GM19372 (cell line): ENCODE measurements at regions not wholly inside any gene's neighbourhood (a gene's known extent, or its start where the extent isn't known, plus 50 kb on each side); places are given as distances from the start of the nearest gene placed in this dataset.
"Not testable (repeated sequence)": the region's sequence is repeated elsewhere in the genome, so short reads cannot be mapped to it uniquely, and the experiment has no call there.

Source experiments
- ATAC-seq: cut with Tn5 transposase; IDR thresholded peaks from one replicate; pipeline ENCODE4 v1.9.1; 2021; ENCODE audit warnings: mild to moderate bottlenecking, low read depth, moderate library complexity; ENCODE audit not compliant: unreplicated experiment

DNA sequence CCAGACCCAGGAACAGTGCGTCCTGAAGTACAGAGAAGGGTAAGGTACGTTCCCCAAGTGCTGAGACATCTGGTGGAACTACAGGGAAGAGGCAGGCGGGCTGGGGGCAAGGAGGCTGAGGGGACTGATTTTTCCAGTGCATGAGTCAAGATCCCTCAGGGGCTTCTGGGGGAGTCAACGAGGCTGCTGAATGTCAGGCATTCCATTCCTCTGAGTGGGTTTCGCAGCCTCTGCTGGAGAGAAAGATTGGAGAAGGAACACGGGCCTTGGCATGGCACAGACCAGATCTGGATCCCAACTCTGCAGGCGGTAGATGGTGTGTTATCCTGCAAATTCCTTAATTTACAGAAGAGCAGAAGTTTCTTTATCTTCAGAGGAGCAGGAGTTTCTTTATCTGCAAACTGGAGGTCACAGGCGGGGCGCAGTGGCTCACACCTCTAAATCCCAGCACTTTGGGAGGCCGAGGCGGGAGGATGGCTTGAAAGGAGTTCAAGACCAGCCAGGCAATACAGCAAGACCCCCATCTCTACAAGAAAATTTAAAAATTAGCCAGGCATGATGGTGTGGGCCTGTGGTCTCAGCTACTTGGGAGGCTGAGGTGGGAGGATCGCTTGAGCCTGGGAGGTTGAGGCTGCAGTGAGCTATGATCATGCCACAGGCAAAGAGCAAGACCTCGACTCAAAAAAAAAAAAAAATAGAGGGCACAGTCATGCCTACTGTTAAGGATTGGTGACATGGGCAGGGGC lies 132.6 kb upstream of the MAP1LC3B2 start:
- no peak for ATAC-seq

DNA sequence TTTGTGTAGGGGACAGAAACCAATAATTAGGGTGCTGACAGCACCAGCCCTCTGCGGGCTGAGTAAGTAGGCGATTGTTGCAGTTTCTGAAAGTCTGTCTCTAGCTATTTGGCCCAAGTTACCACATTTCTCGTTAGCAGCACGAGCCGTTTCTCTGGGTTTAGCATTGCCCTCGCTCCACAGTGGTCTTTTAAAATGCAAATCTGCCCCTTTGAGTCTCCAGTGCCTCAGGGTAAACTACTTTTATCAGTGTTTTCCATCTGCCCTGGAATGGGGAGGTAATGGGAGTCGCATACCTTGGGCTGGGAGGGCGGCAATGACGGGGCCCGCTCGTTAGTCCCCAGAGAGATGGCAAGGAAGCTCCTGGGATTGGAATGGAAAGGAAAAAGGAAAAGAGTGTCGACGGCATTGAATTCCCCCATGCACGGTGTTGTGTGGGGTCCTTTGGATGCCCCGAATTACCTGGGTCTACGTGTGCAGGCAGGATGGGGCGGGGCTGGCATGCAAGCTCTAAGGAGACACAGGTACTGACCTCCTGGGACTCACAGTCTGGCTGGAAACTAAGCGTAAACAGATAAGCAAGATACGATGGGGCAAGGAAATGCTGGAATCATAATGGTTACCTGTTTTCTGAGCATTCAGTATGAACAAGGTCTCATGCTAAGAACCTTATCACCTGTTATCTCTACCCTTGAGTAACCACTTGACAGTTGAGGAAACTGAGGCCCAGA lies 131.8 kb upstream of the MAP1LC3B2 start:
- no peak for ATAC-seq

DNA sequence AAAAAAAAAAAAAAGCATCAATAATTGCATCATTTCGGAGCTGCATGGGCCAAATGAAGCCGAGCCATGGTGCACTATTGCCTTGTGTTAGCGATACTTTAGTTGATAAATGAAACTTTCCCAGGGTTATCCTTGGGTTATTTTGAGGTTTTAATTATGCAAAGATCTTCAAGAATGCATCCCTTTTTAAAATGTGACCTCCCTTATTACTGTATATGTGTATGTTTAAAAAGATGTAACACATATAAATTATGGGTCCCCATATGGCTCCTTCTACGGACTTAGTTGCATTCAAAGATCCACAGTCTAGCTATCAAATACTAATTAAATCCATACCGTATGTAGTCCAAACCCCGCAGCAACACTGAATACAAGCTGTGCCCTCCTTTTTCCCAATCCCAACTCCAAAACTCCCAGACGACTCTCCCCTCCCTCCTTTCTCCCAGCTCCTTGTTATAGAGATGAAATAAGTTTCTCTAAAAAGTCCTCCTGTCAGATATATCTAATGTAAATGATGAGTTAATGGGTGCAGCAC lies 129.3 kb upstream of the MAP1LC3B2 start:
- no peak for ATAC-seq

DNA sequence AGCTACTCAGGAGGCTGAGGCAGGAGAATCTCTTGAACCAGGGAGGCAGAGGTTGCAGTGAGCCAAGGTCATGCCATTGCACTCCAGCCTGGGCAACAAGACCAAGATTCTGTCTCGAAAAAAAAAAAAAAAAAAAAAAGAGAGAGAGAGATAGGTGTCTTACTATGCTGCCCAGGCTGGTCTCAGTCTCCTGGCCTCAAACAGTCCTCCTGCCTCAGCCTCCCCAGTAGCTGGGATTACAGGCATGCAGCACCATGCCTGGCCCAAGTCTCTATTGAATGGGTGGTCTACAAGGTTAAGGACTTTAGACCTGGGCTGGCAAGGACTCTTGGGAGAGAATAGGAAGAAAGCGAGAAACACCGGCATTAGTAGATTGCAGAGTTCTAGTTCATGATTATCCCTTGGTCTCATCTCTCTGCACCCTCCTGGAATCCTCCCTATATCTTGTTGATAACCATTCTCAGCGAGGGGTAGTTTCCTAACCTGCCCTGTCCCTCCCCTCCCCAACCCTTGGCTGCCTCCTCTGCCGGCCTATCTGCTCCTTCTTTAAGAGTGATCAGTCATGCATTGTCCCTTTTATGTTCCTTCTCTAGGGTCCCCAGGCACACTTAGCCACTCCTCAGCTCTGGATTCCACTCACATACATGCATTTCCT lies 128.1 kb upstream of the MAP1LC3B2 start:
- no peak for ATAC-seq

DNA sequence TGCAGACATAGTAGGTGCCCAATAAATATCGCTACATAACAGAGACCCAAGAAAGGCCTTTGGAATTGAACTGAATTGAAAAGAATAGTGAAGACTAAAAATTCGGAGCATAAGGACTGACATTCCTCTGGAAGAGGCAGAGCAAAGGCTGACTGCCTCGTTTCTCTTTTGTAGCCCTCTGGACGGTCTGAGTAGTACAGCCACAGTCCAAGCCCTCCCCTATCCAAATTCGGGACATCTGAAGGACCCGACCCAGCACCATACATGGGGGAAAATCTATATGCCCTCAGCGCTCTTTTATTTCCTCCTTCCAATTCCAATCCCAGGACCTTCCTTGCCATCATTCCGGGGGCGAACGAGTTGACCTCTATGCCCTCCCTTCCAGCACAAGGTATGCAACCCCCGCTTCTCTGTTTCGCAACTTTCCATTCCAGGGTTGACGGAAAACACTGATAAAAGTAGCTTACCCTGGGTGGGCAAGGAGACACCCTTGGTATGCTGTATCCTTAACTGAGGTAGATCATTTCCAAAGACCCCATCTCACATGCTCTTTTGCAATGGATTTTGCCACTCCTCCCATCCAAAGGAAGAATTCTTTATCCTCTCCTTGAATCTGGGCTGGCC lies 127.4 kb upstream of the MAP1LC3B2 start:
- no peak for ATAC-seq

DNA sequence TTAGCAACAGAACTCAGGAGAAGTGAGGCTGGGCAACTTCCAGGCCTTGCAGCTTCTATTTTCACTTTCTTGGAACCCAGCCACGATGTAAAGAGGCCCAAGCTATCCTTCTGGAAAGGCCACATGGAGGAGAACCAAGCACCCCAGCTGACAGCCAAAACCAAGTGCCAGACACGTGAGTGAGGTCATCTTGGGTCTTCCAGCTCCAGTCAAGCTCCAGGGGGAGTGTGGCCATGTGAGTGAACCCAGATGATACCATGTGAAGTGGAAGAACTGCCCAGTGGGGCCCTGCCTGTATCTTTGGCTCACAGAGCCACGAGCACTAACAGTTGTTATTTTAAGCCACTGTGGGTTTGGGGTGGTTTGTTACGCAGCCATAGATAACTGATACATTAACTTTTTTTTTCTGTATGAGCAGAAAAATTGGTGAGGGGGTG lies 126.8 kb upstream of the MAP1LC3B2 start:
- no peak for ATAC-seq

DNA sequence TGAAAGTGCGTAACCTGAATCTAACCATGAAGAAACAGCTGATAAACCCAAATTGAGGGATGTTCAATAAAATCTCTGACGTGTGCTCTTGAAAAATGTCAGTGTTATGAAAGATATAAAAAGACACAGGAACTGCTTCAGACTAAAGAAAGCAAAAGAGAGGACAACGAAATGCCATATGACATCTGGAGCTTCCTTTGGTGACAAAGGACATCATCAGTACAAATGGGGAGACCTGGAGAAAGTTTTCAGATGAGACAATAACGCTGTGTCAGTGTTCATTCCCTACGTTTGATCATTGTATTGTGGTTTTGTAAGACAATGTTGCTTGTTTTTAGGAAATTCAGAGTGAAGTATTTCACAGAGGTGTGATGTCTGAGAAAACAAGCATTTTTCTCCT lies 125.9 kb upstream of the MAP1LC3B2 start:
- no peak for ATAC-seq

DNA sequence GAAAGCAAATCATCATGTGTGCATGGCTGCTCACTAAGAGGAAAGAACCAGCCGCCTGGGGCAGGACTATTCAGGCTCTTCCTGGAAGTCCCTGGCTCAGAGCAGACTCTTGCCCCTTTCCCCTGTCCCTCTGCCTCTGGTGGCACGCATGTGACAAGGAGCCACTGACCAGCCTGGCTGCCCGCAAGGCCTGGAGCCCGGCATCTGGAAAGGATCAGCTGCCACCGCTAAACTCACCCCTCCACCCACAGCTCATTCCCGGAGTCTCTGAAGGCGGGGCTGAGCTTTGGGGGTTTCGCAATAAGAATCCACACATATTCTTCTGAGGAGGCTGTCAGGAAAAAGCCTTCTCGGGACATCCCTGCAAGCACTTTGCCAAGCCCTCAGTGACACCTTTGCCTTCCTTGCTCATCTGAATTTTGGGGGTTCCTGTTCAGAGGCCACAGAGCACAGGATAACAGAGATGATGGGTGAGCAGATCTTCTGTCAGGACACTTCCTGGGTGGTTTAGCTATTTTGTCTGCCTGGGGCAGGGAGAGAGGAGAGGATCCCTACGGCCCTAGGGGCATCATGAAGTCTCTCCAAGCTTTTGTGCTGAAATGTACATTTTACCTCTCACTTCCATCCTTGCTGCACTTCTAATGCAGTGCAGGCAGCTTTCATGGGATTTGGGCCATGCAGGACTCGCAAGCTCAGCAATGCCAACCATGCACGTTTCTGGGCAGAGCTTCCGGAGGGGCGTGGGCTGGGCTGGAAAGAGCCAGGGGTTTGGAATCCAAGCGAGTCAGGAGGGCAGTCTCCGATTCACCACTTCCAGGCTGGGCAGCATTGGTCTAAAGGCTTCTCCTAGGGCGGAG lies 124.8 kb upstream of the MAP1LC3B2 start:
- no peak for ATAC-seq

DNA sequence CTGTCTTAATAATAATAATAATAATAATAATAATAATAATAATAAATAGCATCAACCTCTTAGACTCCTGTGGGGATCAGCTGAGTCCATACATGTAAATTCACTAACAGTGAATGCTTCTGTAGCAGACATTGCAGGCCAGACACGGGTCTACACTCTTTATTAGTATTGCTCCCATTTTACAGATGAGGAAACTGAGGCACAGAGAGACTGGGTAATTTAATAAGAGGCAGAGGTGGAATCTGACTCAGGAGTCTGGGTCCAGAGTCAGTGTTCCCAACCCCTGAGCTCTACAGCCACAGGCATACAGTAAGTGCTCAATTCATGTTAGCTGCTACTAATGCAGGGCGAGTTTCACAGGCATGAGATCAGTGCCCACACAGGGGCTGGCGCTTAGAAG lies 123.2 kb upstream of the MAP1LC3B2 start:
- ATAC-seq: no peak

DNA sequence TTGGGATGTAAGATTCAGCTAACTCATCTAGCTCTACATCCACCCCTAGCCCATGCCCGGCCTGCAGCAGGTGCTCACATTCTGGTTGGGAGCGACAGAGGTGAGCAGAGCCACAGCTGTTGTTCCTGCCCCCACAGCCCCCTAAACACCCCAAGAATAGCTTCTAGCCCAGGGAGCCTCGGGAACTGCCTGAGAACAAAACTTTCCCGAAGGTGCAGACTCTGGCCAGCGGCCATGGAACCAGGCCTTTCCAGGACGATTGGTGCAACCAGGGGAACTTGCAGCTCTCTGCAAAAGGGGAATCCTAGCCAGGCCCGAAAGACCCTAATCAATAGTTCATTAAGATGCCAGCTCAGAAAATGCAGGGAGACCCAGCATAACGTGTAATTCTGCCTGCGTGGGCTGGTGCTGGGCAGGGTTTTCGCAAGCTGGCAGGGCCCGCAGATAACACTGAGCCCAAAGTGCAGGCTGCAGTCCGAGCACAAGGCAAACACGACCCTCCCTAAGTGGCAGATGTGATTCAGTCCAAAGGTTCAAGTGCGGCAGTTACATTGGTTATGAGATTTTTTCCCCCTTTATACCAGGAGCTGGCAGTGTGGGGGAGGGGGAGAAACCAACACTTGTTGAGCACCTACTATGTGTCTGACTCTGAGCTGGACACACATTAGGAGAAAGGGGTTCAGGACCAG lies 122.5 kb upstream of the MAP1LC3B2 start:
- ATAC-seq: no peak

DNA sequence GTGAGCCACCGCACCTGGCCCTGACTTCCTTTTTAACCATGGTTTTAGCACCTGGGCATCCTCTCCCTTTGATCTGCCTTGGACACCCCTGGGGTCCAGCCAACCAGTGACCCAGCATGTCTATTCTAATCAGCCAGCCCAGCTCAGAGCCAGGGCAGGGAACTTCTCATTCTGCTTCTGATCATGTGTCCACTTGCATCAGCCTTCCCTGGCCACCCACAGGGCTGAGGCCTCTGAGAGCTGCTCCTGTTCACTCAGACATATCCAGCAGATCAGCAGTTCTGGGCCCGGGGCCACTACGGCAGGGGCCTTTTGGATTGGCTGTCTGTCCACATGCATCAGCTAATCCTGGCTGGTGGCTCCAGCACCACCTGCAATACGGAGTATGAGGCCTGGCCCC lies 117.9 kb upstream of the MAP1LC3B2 start:
- ATAC-seq: no peak

DNA sequence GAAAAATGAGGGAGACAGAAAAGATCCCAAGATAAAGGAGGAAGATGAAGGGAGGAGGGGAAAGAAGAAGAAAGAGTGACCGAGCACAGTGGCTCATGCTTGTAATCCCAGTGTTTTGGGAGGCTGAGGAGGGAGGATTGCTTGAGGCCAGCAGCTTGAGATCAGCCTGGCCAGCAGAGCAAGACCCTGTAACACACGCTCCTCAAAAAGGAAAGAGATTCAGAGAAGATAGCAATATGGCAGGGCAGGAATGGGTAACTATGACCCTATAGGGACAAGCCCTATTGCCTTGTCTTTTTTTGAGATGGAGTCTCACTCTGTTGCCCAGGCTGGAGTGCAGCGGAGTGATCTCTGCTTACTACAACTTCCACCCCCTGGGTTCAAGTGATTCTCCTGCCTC lies 116.9 kb upstream of the MAP1LC3B2 start:
- ATAC-seq: no peak

DNA sequence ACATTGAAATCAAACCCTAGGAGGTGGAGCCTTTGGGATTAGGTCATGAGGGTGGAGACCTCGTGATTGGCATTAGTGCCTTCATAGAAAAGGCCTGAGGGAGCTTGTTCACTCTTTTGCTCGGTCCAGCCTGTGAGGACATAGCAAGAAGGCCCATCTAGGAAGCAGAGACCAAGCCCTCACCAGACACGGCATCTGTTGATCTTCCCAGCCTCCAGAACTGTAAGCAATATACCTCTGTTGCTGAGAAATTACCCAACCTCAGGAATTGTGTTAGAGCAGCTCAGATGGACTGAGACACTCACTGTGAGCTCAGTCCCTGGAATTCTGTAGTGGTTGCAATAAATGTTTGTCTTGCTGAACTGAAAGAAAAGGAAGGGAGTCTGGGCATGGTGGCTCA lies 116.2 kb upstream of the MAP1LC3B2 start:
- ATAC-seq: no peak

DNA sequence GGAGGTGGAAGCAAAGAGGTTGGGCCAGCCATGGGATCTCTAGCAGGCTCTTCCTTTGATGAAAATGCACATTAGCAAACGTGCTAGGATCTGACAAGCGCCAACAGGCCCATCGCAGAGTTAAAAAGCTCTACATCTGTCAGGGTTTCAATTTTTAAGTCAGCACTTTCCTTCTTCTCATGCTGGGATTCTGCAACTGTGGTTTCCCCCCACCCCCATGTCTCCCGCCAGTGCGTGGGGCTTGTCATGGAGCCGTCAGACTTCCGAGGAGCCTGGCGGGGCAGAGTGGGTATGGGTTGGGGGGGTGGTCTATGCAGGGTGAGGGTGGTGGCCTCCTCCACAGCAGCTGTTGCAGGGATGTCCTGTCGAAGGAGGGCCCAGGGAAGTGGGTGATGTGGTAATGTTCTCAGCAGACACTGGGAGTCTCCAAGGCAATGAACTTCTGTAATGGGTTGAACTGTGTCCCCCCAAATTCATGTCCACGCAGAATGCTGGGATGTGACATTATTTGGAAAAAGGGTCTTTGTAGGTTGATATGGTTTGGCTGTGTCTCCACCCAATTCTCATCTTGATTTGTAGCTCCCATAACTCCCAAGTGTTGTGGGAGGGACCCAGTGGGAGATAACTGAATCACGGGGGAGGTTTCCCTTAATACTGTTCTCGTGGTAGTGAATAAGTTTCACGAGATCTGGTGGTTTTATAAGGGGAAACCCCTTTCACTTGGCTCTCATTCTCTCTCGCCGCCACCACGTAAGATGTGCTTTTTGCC lies 115.2 kb upstream of the MAP1LC3B2 start:
- no peak for ATAC-seq

DNA sequence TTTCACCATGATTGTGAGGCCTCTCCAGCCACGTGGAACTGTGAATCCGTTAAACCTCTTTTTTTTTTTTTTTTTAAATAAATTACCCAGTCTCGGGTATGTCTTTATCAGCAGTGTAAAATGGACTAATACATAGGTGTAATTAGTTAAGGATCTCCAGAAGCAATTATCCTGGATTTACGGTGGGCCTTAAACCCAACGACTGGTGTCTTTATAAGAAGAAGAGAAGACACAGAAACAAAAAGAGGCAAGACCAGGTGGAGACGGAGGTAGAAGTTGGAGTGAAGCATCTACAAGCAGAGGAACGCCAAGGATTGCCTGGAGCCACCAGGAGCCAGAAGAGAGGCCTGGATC lies 114.6 kb upstream of the MAP1LC3B2 start:
- ATAC-seq: no peak

DNA sequence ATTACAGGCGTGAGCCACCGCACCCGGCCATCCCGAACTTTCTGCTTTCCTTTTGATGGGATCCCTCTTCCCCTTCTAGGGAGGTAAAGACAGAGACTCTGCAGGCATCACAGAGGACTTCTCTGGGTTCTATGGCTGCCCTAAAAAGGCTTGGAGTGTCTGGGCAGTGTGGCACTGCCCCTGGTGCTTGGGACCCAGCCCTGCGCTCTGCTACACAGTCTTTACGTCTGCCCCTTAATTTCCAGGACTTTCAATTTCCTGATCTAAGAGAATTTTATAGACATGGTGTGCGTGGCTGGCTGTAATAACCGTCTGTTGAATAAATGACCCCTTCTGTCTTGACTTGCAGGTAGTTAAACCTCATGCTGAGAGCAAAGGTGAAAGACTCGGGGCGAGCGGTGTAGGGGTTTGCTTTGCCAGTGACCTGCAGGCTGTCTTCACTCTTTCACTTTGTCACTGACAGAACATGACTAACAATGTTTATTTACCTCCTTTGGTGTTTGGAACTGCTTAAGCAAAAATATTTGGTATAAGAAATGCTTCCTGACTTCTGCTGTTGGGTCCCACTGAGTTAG lies 110.9 kb upstream of the MAP1LC3B2 start:
- ATAC-seq: no peak

DNA sequence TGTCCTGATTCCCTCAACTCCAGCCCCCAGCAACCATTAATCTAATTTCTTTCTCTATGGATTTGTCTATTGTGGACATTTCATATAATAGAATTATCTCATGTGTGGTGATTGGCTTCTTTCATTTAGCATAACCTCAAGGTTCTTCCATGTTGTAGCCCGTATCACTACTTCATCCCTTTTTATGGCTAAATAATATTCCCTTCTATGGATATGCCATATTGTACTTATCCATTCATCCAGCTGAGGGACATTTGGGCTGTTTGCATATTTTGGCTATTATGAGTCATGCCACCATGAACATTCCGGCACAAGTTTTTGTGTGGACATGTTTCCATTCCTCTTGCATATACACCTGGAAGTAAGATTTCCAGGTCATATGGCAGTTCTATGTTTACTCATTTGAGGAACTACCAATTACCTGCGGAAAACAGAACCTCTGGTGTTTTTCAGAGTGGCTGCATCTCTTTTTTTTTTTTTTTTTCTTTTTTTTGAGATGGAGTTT lies 108.7 kb upstream of the MAP1LC3B2 start:
- no peak for ATAC-seq

DNA sequence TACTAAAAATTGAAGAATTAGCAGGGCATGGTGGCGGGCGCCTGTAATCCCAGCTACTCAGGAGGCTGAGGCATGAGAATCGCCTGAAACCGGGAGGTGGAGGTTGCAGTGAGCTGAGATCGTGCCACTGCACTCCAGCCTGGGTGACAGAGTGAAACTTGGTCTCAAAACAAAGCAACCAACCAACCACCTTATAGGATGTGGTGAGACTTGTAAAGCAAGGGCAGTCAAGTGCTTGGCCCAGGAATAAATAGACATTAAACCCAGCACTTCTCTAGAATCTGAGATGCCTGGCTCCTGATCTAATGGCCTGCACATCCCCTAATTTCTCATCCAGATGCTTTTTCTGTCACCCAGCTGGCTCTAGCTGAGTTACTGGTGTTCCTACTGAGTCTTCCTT lies 106.2 kb upstream of the MAP1LC3B2 start:
- ATAC-seq: not testable (repeated sequence)
